GM21825 (cell line): ENCODE measurements at regions not wholly inside any gene's neighbourhood (a gene's known extent, or its start where the extent isn't known, plus 50 kb on each side); places are given as distances from the start of the nearest gene placed in this dataset.

Experiments
- ATAC-seq: cut with Tn5 transposase; IDR thresholded peaks from one replicate; pipeline ENCODE4 v1.9.1; 2021; ENCODE audit warnings: mild to moderate bottlenecking, moderate library complexity; ENCODE audit not compliant: unreplicated experiment

- no peak for ATAC-seq
Measured at GRCh38 chr4:178871476-178871875, 1429.2 kb upstream of the AGA start.

GRCh38 chr4:178881937-178882336, 1439.7 kb upstream of the AGA start:
- ATAC-seq, result no peak

GRCh38 chr4:178894126-178894525, 1451.9 kb upstream of the AGA start:
- no peak for ATAC-seq

- no peak for ATAC-seq
Measured at GRCh38 chr4:178899084-178899483, 1456.8 kb upstream of the AGA start.

GRCh38 chr4:178917756-178918155, 1475.5 kb upstream of the AGA start:
- no peak for ATAC-seq

- no peak for ATAC-seq
Measured at GRCh38 chr4:178937130-178937529, 1494.9 kb upstream of the AGA start.

DNA sequence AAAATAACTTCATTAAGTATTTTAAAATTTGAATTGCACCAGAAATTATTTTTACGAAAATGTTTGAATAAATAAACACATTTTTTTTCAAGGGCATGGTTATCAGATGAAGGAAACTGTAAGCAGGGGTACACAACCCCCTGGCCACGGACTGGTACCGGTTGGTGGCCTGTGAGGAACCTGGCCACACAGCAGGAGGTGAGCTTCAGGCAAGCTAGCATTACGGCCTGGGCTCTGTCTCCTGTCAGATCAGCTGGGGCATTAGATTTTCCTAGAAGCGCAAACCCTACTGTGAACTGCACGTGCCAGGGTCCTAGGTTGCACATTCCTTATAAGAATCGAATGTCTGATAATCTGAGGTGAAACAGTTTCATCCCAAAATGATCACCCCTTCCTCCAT, 1499.7 kb upstream of the AGA start:
- ATAC-seq, result no peak

DNA sequence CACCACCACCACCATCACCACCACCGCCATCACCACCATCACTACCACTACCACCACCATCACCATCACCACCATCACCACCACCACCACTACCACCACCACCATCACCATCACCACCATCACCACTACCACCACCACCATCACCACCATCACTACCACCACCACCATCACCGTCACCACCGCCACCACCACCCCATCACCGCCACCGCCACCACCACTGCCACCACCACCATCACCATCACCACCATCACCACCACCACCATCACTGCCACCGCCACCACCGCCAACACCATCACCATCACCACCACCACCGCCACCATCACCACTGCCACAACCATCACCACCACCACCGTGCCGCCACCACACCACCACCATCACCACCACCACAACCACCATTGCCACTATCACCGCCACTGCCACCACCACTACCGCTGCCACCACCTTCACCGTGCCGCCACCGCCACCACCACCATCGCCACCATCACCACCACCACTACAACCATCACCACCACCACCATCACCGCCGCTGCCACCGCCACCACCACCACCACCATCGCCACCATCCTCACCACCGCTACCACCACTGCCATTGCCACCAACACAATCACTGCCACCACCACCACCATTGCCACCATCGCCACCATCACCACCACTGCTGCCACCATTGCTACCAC, 1511.3 kb upstream of the AGA start:
- no peak for ATAC-seq

DNA sequence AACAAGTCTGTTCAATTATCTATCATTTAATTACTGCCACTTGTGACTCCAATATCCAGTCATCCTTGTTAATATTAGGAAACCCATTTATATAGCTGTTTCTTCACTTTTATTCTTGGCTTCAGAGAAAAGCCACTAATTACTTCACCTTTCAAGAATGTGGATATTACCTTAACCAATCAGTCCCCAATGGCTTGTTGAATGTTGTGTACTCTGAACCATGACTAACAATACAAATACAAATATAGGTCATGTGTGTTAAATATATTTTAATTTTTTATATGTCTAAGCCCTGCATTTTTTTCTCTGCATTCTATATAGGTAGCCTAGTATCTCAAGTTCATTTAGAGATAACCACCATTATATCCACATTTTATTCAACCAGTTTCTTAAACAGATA, 1513.4 kb upstream of the AGA start:
- no peak for ATAC-seq

DNA sequence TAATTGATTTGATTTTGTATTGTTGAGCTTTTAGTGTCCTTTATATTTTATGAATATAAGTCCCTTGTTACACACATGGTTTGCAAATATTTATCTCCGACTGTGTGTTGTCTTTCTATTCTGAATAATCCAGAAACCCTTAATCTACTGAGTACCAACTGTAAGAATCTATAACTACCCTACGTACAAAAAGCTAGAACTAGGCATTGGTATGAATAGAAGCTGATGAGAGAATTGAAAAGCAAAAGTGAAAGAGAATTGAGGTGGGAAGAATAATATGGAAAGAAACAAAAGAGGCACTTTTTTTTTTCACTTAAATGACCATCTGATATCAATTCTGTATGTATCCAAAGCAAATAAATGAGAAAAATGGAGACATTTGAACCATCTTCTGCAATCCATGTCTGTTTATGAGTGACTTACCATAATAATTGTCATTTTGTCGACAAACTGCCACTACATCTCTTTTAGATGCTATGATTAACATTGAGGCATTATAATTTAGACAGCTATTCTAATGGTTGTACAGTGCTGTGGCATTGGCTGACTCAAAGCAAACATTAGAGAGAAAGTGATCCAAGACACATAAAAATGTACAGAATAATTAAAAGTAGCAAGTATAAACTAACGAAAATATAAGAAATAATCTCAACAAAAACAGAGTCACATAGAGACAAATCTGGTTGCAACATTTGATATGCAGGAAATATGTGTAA, 1516.6 kb upstream of the AGA start:
- no peak for ATAC-seq

DNA sequence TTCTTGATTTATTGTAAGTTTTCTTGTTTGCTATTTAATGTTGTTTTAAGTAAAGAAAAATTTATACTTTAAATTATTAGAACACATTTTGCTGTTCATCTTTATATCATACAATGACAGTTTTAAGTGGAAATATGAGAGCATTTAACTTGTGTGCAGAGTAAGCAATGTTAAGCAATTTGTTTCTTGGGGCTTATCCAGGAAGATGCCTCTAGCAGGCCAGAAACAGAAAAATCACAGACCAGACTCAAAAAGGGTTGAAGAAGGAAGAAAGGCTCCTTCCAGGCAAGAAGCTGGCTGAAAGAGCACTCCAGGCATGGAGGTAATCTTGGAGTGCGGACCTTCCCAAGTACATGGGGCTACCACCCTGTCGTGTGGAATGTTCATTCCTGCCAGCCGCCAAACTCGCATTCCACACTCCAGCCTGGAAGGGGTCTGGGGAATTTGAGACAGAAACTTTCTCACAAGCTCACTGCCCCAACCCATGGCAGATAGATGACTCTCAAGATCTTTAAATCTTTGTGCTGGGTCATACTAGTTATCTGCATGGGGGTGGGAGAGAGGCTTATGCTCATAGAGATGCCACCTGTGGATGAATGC, 1521.3 kb upstream of the AGA start:
- ATAC-seq, result no peak

DNA sequence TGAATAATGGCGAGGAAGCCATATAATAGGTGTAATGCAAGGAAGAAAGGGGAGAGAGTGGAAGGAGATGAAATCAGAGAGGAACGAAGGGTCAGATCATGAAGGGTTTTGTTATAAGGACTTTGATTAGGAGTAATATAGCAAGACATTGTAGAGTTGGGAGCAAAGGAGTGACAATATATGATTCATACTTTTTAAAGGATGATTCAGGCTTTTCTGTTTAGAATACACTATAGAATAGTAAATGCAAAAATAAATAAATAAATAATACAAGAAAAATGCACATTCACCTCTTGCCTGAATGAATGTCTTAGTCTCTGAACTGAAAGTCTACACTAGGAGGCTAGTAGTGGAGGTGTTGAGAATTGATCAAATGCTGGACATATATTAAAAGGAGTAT, 1524.4 kb upstream of the AGA start:
- ATAC-seq, result no peak

DNA sequence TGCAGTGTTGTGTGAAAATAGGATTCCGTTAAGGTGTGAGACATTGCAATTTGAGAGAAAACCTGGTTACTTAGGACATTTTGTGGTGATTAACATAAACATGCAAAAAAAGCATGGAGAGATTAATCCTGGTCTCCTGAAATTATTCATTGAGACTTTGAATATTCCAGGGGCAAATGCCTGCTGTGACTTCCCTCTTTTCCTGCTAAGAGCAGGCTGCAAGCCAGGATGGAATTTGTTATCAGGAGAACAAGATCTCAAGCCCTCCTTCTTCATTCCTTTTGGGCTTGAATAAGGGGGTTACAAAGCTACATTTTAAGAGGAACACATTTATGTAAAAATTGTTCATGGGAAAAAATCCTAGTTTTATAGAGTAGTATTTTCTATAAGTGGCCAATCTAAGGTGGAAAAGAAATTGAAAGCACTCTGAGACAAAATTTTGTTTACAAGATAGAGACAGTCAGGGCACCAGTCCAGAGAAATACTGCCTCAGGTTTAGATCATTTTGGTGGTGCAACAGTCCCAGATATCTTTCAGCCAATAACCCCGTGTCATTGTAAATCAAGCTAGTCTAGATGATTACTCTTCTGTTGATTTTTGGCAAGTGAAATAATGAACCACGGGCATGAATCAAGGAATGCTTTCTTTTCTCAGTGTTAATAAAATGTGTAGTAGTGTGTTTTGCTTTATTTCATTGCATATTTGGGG, 1528.3 kb upstream of the AGA start:
- no peak for ATAC-seq

DNA sequence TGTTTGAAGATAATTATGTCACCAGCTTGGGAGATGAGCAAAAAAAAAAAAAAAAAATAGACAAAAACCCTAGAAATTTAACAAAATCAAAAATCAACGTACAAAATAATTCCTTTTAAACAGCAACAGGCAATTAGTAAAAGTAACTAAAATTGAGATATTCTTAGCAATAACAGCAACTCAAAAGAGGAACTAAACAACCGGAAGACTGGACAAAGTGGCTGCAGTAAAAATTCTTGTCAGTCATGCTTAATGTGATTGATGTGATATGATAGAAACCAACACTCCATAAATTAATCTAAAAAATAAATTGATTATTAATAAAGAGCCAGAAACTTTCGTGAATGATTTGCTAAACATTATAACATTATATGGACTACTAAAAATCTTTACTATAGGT, 1534.6 kb upstream of the AGA start:
- no peak for ATAC-seq

DNA sequence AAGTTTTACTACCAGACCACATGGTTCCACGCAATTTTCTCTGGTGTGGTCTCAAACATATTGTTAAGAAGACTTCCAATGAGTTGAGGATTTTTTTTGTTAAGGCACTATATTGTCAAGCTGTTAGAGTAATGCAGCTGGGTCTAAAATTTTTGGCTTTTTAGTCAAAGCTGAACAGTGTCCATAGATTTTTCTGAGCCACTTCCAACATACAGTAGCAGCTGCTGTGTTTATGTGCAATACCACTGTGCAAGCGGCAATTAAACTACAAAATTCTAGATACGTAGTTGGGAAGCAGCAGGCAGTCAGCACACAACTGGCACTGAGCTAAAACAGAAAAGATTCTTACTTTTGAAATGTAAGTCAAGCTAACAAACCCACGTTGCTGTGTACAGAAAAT, 1551.1 kb upstream of the AGA start:
- ATAC-seq, result no peak

DNA sequence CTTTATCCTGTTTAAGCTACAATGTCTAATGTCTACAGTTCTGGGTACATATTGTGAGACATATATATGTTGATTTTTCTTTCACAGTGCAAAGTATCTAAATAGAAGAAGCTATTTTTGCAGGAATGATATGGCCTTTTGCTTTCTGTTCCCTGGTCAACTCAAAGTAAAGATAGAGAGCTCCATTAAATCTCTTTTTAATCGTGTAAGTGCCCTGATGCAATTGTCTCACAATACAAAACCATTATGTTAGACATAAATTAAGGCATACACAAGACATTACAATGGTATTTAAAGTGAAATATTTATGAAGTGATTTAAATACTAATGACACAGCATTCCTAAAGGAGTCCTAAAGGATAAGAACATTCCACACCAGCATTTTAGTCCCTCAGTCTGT, 1559.7 kb upstream of the AGA start:
- no peak for ATAC-seq

- ATAC-seq, result no peak
Measured at GRCh38 chr4:179007755-179008154, 1565.5 kb upstream of the AGA start.

DNA sequence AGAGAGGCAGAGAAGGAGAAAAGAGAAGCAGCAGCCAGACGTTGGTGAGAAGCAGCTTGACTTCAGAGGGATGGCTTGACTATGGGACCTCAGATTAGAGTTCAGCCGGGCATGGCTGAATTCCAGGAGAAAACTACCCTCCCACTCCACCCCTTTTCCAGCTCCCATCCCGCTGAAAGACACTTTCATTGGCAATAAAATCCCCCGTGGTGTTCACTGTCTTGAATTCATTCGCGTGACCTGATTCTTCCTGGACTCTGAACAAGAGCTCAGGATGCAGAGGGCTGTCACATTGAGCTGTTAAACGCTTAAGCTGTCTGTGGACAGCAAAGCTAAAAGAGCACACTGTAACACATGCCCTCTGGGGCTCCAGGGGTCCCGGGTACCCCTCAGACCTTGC, 1575.3 kb upstream of the AGA start:
- no peak for ATAC-seq

GRCh38 chr4:179027569-179027968, 1585.3 kb upstream of the AGA start:
- no peak for ATAC-seq

- no peak for ATAC-seq
Measured at GRCh38 chr4:179028321-179028720, 1586.1 kb upstream of the AGA start.

- no peak for ATAC-seq
Measured at GRCh38 chr4:179029683-179030082, 1587.4 kb upstream of the AGA start.

- ATAC-seq, result no peak
Measured at GRCh38 chr4:179040259-179040658, 1598.0 kb upstream of the AGA start.
